NB4 (cell line): ENCODE measurements at regions not wholly inside any gene's neighbourhood (a gene's known extent, or its start where the extent isn't known, plus 50 kb on each side); places are given as distances from the start of the nearest gene placed in this dataset.

Experiments used
- CTCF ChIP-seq: IDR thresholded peaks from one replicate; pipeline ENCODE4 v1.5.1; 2012; ENCODE audit warnings: low read depth, low read length
- POLR2A ChIP-seq: IDR thresholded peaks from 2 replicates; pipeline ENCODE4 v1.6.1; 2011; ENCODE audit warnings: mild to moderate bottlenecking; ENCODE audit not compliant: insufficient read length; ENCODE audit errors: extremely low read depth
- TF ChIP-seq, protein P1 (sequence below): IDR thresholded peaks from 2 replicates; pipeline ENCODE4 v1.6.1; 2011; ENCODE audit warnings: low read depth, low read length

DNA sequence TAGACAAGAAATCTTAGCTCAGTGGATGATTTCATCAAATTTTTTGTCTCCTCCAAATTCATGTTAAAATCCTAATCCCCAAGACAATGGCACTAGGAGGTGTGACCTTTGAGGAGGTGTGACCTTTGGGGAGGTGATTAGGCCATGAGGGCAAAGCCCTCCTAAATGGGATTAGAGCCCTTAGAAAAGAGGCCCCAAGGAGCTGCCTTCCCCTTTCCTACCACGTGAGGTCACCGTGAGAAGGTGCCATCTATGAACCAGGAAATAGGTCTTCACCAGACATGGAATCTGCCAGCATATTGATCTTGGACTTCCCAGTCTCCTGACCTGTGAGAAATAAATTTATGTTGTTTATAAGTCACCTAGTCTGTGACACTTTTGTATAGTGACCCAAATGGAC lies 138.7 kb downstream of the TRIM29 start:
- TF ChIP-seq CTCF (peak; percentile 43), POLR2A (no peak)
- TF ChIP-seq, protein P1, sequence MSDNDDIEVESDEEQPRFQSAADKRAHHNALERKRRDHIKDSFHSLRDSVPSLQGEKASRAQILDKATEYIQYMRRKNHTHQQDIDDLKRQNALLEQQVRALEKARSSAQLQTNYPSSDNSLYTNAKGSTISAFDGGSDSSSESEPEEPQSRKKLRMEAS = no peak
